ENCODE measurements at regions not wholly inside any gene's neighbourhood (a gene's known extent, or its start where the extent isn't known, plus 50 kb on each side); places are given as distances from the start of the nearest gene placed in this dataset.
A peak's percentile ranks its signal among the peaks of the same experiment; 100 is the strongest.
"Not testable (repeated sequence)": the region's sequence is repeated elsewhere in the genome, so short reads cannot be mapped to it uniquely, and the experiment has no call there.

DNA sequence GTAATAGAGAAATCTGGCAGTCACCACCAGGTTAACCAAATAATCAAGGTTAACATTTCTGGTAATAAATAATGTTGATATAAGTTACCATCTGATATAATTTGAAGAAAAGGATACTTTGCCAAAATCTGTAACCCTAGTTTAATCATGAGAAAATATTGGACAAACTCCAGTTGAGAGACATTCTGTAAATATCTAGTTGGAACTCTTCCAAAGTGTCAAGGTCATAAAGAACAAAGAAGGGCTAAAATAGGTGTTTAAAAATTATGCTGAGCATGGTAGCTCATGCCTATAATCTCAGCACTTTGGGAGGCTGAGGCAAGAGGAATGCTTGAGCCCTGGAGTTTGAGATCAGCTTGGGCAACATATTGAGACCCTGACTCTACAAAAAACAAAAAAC, 253.3 kb downstream of the MRPS30 start:
- DNase-seq = no peak

GRCh38 chr5:45081082-45081481, 272.3 kb downstream of the MRPS30 start:
- no peak for DNase-seq

GRCh38 chr5:45089870-45090269, 281.1 kb downstream of the MRPS30 start:
- DNase-seq = no peak

GRCh38 chr5:45093377-45093776, 284.6 kb downstream of the MRPS30 start:
- no peak for DNase-seq

DNA sequence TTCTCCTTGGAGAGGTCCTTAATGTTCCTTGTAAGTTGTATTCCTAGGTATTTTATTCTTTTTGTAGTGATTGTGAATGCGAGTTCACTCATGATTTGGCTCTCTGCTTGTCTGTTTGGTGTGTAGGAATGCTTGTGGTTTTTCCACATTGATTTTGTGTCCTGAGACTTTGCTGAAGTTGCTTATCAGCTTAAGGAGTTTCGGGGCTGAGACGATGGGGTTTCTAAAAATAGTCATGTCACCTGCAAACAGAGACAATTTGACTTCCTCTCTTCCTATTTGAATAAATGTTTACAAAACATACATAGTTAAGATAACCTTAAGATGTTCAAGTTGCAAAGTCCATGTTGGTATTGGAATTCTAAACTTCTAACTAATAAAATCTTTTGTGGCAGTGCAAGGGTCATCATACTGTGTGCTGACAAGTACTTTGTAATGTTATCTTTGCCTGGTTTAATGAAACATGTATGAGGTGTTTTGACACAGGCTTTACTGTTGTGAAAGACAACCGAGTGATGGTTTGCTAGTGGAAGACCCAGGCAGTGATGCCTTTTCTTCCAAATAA, 286.2 kb downstream of the MRPS30 start:
- no peak for DNase-seq

DNA sequence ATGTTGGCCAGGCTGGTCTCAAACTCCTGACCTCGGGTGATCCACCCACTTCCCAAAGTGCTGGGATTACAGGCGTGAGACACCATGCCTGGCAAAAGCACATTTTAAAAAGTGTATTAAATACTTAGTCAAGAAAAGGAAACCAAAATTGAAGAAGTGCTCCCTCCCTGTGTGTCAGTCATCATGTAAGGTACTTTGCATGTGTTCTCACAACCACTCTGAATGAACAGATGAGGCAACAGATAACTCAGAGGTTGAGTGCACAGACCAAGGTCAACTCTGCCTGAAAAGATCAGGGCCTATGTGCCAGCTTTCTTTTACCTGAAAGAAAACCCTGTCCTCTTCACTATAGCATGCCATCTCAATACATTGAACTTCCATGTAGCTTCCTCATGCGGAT, 289.7 kb downstream of the MRPS30 start:
- no peak for DNase-seq

- DNase-seq = no peak
Observed at GRCh38 chr5:45101146-45101545, 292.4 kb downstream of the MRPS30 start.

GRCh38 chr5:45105491-45105994, 296.8 kb downstream of the MRPS30 start:
- DNase-seq = no peak

DNA sequence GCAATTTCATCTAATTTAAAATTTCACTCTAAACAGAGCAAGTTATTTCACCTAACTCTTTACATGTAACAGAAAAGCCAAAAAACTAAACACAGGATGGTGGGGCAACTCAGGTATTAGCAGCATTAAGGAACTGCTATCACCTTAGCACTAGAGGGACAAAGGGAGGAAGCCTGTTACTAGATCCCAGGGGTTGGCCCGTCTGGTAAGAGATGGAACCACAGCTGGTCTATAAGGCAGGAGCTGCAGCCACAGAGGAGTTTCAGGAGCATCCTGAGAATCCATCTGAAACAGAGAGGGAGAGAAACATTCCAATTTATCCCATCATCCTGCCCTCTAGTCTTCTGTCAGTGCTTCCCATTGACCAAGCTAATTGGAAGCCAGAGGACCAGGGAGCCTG, 300.3 kb downstream of the MRPS30 start:
- DNase-seq = no peak

GRCh38 chr5:45109636-45110035, 300.9 kb downstream of the MRPS30 start:
- no peak for DNase-seq

DNA sequence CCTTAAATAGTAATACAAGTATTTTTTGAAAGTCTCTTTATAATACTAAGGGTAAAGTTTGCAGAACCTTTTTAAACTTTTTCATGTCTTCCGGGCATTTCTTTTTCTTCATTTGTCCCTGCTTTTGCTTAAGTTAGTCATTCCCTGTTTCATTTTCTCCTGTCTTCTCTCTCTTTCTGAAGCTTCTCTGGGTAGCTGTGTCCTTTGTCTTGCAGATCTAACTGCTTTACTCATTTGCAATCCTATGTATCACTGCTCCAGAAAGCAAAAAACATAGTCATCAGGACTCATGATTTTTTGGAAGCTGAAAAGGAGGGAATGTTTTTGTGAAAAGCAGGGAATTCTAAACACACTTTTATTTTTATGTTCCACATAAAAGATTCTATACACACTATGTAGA, 301.7 kb downstream of the MRPS30 start:
- DNase-seq = no peak

GRCh38 chr5:45113726-45114125, 305.0 kb downstream of the MRPS30 start:
- no peak for DNase-seq

DNA sequence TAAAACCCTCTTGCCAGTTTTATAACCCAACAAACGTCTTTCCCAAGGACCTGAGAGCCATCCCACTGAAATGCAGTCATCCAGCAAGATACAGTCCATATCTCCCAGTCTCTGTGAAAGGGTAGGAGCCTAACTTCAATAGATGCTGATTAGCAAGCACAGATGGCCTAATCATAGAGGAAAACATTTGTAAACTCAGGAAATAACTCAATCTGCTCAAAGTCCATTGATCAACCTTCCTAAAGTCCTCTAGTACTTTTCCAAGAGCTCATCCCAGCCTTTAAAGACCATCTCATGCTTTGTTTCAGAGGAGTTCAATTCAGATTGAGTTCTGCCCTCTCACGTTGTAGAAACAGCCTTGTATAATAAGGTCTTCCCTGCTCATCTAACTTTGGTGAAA, 324.2 kb downstream of the MRPS30 start:
- no peak for DNase-seq

DNA sequence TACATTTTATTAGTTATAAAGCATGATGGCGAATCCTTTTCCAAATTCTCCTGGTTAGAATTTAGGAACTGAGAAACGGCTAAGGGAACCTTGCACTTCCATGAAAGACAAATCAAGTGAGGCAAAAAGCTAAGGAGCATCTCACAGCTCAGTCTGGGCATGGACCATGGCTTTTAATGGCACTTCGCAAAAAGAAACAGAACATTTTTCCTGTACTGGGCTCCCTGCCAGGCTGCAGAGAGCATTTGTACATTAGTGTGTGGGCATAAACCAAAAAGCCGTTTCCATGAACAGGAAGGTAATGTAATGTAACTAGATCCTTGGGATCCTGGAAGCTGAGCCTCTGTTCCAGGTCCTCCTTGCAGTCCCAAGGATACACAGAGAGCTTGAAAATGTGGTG, 354.2 kb downstream of the MRPS30 start:
- no peak for DNase-seq

- DNase-seq = no peak
Observed at GRCh38 chr5:45171563-45171962, 362.8 kb downstream of the MRPS30 start.

- DNase-seq = not testable (repeated sequence)
Observed at GRCh38 chr5:45172634-45173033, 363.9 kb downstream of the MRPS30 start.

DNA sequence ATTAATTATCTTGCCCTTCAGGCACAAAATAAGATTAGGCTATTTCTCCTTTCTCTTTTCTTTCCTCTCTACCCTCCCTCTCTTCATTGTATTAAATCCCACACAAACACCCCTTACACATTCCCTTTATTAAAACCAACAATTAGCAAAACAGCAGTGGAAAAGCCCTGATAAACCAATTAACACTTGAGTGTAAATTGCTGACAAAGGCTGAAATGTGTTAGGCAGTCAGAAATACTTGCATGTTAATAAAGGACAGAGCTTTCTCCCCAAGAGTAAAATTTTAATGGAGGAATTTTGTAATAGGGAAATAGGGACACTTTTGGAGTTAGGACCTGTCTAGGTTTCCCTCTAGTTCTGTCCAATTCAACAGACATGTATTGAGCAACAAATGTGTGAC, 370.9 kb downstream of the MRPS30 start:
- DNase-seq = peak; percentile 47

DNA sequence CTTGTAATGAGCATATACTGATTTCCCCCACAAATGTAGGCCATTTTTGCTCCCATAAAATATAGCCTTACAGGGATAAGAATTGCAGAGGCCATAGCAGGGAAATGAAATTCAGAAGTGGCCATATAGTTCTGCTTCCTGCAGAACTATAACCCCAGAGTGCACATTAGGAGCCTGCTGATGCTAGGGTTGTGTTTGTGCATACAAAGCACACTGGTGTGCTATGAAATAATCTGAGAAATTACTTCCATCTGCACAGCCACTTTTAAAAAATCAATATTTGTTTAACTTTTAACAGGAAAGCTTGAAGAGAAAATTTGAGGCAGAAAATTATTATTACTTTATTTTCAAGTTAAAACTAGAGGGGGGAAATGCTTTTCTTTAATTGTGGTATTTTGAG, 380.3 kb downstream of the MRPS30 start:
- no peak for DNase-seq

- DNase-seq = no peak
Observed at GRCh38 chr5:45189481-45189880, 380.7 kb downstream of the MRPS30 start.

DNA sequence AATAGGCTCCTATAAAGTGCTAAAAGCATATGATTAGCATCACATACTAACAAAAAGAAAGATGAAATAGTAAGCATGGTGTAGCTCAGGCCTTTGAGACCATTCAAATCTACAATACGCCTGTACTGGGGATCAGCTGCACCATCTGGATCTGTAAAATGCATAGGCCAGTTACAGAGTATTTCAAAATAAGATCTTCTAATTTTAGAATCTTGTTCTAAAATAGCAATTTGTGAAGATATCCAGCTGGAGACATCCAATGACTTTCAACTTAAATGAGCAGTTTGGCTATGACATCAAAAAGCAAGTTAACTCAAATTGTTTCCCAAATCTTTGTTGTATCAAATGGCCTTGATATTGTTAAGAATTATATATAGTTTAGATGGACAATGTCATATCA, 386.3 kb downstream of the MRPS30 start:
- DNase-seq = no peak
